WTC11 (cell line): ENCODE measurements at regions not wholly inside any gene's neighbourhood (a gene's known extent, or its start where the extent isn't known, plus 50 kb on each side); places are given as distances from the start of the nearest gene placed in this dataset.
A peak's percentile ranks its signal among the peaks of the same experiment; 100 is the strongest.

Experiments
- ATAC-seq: fragments of 200-7000 bp; cut with Tn5 transposase; 2 replicates; pipeline ENCODE4 v1.10.0; 2021; ENCODE audit warnings: mild to moderate bottlenecking, moderate library complexity
- CTCF ChIA-PET: fragments of 300-600 bp; sonication (Branson Sonifier 250); formaldehyde crosslinking; loops from one replicate; lab custom pipeline; 2021; ENCODE audit warnings: antibody characterized with exemption; lab: Charles Lee
- POLR2A ChIA-PET: fragments of 350-600 bp; sonication (Branson Sonifier 250); formaldehyde crosslinking; loops from one replicate; lab custom pipeline; 2021; ENCODE audit warnings: antibody characterized with exemption; lab: Charles Lee
- DNase-seq: peaks from one replicate; pipeline ENCODE4 v3.0.0; 2021; ENCODE audit warnings: low spot score
- H3K27ac Mint-ChIP-seq: 2 replicates; pipeline ENCODE4 v1.8.0; 2021; ENCODE audit warnings: mixed read lengths
- H3K27me3 Mint-ChIP-seq: 2 replicates; pipeline ENCODE4 v1.8.0; 2021; ENCODE audit warnings: low read depth, mild to moderate bottlenecking, moderate library complexity, mixed read lengths
- H3K36me3 Mint-ChIP-seq: 2 replicates; pipeline ENCODE4 v1.8.0; 2021; ENCODE audit warnings: mixed read lengths
- H3K4me1 Mint-ChIP-seq: 2 replicates; pipeline ENCODE4 v1.8.0; 2022; ENCODE audit warnings: mixed read lengths
- H3K4me3 Mint-ChIP-seq: 2 replicates; pipeline ENCODE4 v1.8.0; 2021; ENCODE audit warnings: mild to moderate bottlenecking, moderate library complexity, mixed read lengths
- H3K9me3 Mint-ChIP-seq: 2 replicates; pipeline ENCODE4 v1.8.0; 2021; ENCODE audit warnings: mixed read lengths
- ESRRA ChIP-seq: sonication (generic); formaldehyde crosslinking; IDR thresholded peaks from 2 replicates; pipeline ENCODE4 v1.8.1; 2022; ENCODE audit warnings: mild to moderate bottlenecking, missing genetic modification reagents, borderline replicate concordance
- ETV6 ChIP-seq: sonication (generic); formaldehyde crosslinking; IDR thresholded peaks from 2 replicates; pipeline ENCODE4 v1.8.1; 2022; ENCODE audit warnings: mild to moderate bottlenecking, missing genetic modification reagents
- KAT7 ChIP-seq: sonication (generic); formaldehyde crosslinking; IDR thresholded peaks from 2 replicates; pipeline ENCODE4 v1.8.1; 2023; ENCODE audit warnings: missing genetic modification reagents, mild to moderate bottlenecking, borderline replicate concordance
- MYBL2 ChIP-seq: sonication (generic); formaldehyde crosslinking; IDR thresholded peaks from 2 replicates; pipeline ENCODE4 v1.8.1; 2023; ENCODE audit warnings: mild to moderate bottlenecking, moderate library complexity, missing genetic modification reagents
- NFATC4 ChIP-seq: fragments of 250-450 bp; sonication (Bioruptor Pico); IDR thresholded peaks from 2 replicates; pipeline ENCODE4 v1.9.0; 2021; ENCODE audit warnings: mild to moderate bottlenecking
- NR3C1 ChIP-seq: sonication (generic); formaldehyde crosslinking; conservative IDR thresholded peaks from 2 replicates; pipeline ENCODE4 v1.8.1; 2023; ENCODE audit warnings: low read depth, mild to moderate bottlenecking, missing genetic modification reagents
- OVOL2 ChIP-seq: fragments of 250-450 bp; sonication (Bioruptor Pico); IDR thresholded peaks from 2 replicates; pipeline ENCODE4 v1.9.0; 2021; ENCODE audit warnings: mild to moderate bottlenecking, borderline replicate concordance
- SOX15 ChIP-seq: fragments of 250-450 bp; sonication (Bioruptor Pico); IDR thresholded peaks from 2 replicates; pipeline ENCODE4 v1.9.0; 2021; ENCODE audit warnings: mild to moderate bottlenecking
- SP1 ChIP-seq: sonication (generic); formaldehyde crosslinking; conservative IDR thresholded peaks from 2 replicates; pipeline ENCODE4 v1.8.1; 2022; ENCODE audit warnings: missing genetic modification reagents
- ZNF219 ChIP-seq: sonication (generic); formaldehyde crosslinking; IDR thresholded peaks from 2 replicates; pipeline ENCODE4 v1.8.0; 2023; ENCODE audit warnings: missing genetic modification reagents, mild to moderate bottlenecking, borderline replicate concordance
- ZNF263 ChIP-seq: sonication (generic); formaldehyde crosslinking; IDR thresholded peaks from 2 replicates; pipeline ENCODE4 v1.8.1; 2022; ENCODE audit warnings: low read depth, mild to moderate bottlenecking, moderate library complexity, missing genetic modification reagents
- TF ChIP-seq, protein P1 (sequence below): sonication (generic); formaldehyde crosslinking; conservative IDR thresholded peaks from 2 replicates; pipeline ENCODE4 v1.8.1; 2023; ENCODE audit warnings: mild to moderate bottlenecking, low read depth, missing genetic modification reagents, moderate library complexity
- TF ChIP-seq, protein P2 (sequence below): sonication (generic); formaldehyde crosslinking; IDR thresholded peaks from 2 replicates; pipeline ENCODE4 v1.8.1; 2023; ENCODE audit warnings: mild to moderate bottlenecking, missing genetic modification reagents
- TF ChIP-seq, protein P3 (sequence below): sonication (generic); formaldehyde crosslinking; IDR thresholded peaks from 2 replicates; pipeline ENCODE4 v1.8.1; 2023; ENCODE audit warnings: mild to moderate bottlenecking, missing genetic modification reagents, moderate library complexity
- TF ChIP-seq, protein P4 (sequence below): sonication (generic); formaldehyde crosslinking; IDR thresholded peaks from 2 replicates; pipeline ENCODE4 v1.8.1; 2023; ENCODE audit warnings: mild to moderate bottlenecking, missing genetic modification reagents, moderate library complexity
- TF ChIP-seq, protein P5 (sequence below): sonication (generic); formaldehyde crosslinking; IDR thresholded peaks from 2 replicates; pipeline ENCODE4 v1.8.0; 2022; ENCODE audit warnings: mild to moderate bottlenecking, missing genetic modification reagents
- TF ChIP-seq, protein P6 (sequence below): fragments of 200-600 bp; IDR thresholded peaks from 2 replicates; pipeline ENCODE4 v1.8.0; 2022; ENCODE audit warnings: antibody characterized with exemption

DNA sequence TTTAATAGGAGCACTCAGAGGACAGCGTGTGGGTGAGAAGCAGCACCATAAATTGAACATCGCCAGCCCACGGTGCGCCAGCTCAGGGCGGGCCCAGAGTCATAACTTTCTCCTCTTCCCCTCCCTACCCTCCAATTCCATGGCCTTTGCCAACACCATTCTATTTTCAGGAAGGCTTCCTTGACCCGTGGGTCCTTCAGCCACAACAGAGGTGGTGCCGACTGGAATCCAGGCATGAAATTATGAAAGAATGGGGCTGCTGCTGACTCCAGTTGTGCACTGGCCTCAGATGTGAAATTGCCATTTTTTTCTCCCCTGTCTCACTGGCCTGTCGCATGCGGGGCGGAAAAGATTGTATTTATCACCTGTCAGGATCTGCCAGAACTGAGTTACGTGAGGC, 345.9 kb downstream of the MIAT start:
- ATAC-seq (no peak), DNase-seq (no peak)
- ChIA-PET CTCF (no interaction called here), POLR2A (no interaction called here)
- TF ChIP-seq ESRRA (CRISPR knock-in tag) (no peak), KAT7 (CRISPR knock-in tag) (no peak), SOX15 (CRISPR knock-in tag) (no peak)
- TF ChIP-seq, protein P1, sequence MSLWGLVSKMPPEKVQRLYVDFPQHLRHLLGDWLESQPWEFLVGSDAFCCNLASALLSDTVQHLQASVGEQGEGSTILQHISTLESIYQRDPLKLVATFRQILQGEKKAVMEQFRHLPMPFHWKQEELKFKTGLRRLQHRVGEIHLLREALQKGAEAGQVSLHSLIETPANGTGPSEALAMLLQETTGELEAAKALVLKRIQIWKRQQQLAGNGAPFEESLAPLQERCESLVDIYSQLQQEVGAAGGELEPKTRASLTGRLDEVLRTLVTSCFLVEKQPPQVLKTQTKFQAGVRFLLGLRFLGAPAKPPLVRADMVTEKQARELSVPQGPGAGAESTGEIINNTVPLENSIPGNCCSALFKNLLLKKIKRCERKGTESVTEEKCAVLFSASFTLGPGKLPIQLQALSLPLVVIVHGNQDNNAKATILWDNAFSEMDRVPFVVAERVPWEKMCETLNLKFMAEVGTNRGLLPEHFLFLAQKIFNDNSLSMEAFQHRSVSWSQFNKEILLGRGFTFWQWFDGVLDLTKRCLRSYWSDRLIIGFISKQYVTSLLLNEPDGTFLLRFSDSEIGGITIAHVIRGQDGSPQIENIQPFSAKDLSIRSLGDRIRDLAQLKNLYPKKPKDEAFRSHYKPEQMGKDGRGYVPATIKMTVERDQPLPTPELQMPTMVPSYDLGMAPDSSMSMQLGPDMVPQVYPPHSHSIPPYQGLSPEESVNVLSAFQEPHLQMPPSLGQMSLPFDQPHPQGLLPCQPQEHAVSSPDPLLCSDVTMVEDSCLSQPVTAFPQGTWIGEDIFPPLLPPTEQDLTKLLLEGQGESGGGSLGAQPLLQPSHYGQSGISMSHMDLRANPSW, result no peak
- TF ChIP-seq, protein P2, sequence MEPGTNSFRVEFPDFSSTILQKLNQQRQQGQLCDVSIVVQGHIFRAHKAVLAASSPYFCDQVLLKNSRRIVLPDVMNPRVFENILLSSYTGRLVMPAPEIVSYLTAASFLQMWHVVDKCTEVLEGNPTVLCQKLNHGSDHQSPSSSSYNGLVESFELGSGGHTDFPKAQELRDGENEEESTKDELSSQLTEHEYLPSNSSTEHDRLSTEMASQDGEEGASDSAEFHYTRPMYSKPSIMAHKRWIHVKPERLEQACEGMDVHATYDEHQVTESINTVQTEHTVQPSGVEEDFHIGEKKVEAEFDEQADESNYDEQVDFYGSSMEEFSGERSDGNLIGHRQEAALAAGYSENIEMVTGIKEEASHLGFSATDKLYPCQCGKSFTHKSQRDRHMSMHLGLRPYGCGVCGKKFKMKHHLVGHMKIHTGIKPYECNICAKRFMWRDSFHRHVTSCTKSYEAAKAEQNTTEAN (CRISPR knock-in tag), result no peak
- no peak overlapping the region for H3K4me3 Mint-ChIP-seq
- H3K4me1 Mint-ChIP-seq, result peaks cover 28% of the 10 kb centered on the region
- no peaks in the 10 kb centered on the region for H3K27me3 Mint-ChIP-seq
- no peak overlapping the region for H3K27ac Mint-ChIP-seq
- H3K9me3 Mint-ChIP-seq, result peaks cover 6% of the 10 kb centered on the region
- H3K36me3 Mint-ChIP-seq, result no peaks in the 10 kb centered on the region

DNA sequence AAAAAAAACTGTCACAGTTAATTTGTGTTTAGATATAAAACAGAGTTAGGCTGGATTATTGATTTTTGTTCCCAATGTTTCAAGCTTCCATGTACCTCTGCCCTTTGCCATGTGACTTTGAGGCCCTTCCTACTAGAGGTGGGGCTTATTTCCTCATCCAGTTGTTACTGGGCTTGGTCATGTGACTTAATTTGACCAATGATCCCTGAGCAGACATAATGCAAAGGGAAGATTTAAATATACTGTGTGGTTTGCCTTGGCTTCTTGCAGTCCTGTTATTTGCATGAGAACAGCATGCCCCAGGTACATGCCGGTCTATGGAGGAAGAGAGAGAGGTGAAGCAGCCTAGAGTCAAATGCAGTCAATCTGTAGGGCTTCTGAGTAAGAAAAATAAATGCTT, 347.0 kb downstream of the MIAT start:
- Mint-ChIP-seq H3K4me3 (no peak overlapping the region), H3K9me3 (peaks cover 6% of the 10 kb centered on the region), H3K4me1 (peaks cover 28% of the 10 kb centered on the region), H3K27me3 (no peaks in the 10 kb centered on the region), H3K36me3 (no peaks in the 10 kb centered on the region), H3K27ac (peak overlapping the region; percentile 23; the same call in 1 of the 2 replicates)
- DNase-seq (no peak), ATAC-seq (peak; percentile 99)
- CTCF ChIA-PET, result interaction anchor here (0.6 kb wide), 1 partner anchor 262 kb away, joined by 3 read pairs; no protein-coding TSS in a partner anchor
- TF ChIP-seq, protein P3, sequence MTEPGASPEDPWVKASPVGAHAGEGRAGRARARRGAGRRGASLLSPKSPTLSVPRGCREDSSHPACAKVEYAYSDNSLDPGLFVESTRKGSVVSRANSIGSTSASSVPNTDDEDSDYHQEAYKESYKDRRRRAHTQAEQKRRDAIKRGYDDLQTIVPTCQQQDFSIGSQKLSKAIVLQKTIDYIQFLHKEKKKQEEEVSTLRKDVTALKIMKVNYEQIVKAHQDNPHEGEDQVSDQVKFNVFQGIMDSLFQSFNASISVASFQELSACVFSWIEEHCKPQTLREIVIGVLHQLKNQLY, result no peak
- TF ChIP-seq SP1 (CRISPR knock-in tag) (peak; percentile 79), OVOL2 (CRISPR knock-in tag) (no peak), ZNF219 (no peak), NFATC4 (CRISPR knock-in tag) (no peak), ETV6 (no peak), MYBL2 (CRISPR knock-in tag) (no peak), ZNF263 (no peak), NR3C1 (no peak)
- TF ChIP-seq, protein P4, sequence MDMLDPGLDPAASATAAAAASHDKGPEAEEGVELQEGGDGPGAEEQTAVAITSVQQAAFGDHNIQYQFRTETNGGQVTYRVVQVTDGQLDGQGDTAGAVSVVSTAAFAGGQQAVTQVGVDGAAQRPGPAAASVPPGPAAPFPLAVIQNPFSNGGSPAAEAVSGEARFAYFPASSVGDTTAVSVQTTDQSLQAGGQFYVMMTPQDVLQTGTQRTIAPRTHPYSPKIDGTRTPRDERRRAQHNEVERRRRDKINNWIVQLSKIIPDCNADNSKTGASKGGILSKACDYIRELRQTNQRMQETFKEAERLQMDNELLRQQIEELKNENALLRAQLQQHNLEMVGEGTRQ (CRISPR knock-in tag), result peak; percentile 93
- TF ChIP-seq, protein P5, sequence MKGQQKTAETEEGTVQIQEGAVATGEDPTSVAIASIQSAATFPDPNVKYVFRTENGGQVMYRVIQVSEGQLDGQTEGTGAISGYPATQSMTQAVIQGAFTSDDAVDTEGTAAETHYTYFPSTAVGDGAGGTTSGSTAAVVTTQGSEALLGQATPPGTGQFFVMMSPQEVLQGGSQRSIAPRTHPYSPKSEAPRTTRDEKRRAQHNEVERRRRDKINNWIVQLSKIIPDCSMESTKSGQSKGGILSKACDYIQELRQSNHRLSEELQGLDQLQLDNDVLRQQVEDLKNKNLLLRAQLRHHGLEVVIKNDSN (CRISPR knock-in tag), result peak; percentile 88
- TF ChIP-seq, protein P6, sequence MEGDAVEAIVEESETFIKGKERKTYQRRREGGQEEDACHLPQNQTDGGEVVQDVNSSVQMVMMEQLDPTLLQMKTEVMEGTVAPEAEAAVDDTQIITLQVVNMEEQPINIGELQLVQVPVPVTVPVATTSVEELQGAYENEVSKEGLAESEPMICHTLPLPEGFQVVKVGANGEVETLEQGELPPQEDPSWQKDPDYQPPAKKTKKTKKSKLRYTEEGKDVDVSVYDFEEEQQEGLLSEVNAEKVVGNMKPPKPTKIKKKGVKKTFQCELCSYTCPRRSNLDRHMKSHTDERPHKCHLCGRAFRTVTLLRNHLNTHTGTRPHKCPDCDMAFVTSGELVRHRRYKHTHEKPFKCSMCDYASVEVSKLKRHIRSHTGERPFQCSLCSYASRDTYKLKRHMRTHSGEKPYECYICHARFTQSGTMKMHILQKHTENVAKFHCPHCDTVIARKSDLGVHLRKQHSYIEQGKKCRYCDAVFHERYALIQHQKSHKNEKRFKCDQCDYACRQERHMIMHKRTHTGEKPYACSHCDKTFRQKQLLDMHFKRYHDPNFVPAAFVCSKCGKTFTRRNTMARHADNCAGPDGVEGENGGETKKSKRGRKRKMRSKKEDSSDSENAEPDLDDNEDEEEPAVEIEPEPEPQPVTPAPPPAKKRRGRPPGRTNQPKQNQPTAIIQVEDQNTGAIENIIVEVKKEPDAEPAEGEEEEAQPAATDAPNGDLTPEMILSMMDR, result no peak
- POLR2A ChIA-PET, result no interaction called here
